HG03442 (cell line): ENCODE measurements at regions not wholly inside any gene's neighbourhood (a gene's known extent, or its start where the extent isn't known, plus 50 kb on each side); places are given as distances from the start of the nearest gene placed in this dataset.
A peak's percentile ranks its signal among the peaks of the same experiment; 100 is the strongest.
"Not testable (repeated sequence)": the region's sequence is repeated elsewhere in the genome, so short reads cannot be mapped to it uniquely, and the experiment has no call there.

Experiments used
- ATAC-seq: cut with Tn5 transposase; IDR thresholded peaks from one replicate; pipeline ENCODE4 v1.9.1; 2021; ENCODE audit warnings: mild to moderate bottlenecking, moderate library complexity; ENCODE audit not compliant: unreplicated experiment

GRCh38 chr1:238329671-238330070, 438.9 kb upstream of the ZP4 start:
- no peak for ATAC-seq

GRCh38 chr1:238327033-238327432, 436.3 kb upstream of the ZP4 start:
- ATAC-seq, result not testable (repeated sequence)

GRCh38 chr1:238326479-238326878, 435.8 kb upstream of the ZP4 start:
- not testable (repeated sequence) for ATAC-seq

- ATAC-seq, result no peak
Measured at GRCh38 chr1:238324211-238324864, 433.6 kb upstream of the ZP4 start.

GRCh38 chr1:238323490-238323889, 432.8 kb upstream of the ZP4 start:
- ATAC-seq, result no peak

- no peak for ATAC-seq
Measured at GRCh38 chr1:238319957-238320356, 429.2 kb upstream of the ZP4 start.

- no peak for ATAC-seq
Measured at GRCh38 chr1:238318294-238319110, 427.8 kb upstream of the ZP4 start.

- no peak for ATAC-seq
Measured at GRCh38 chr1:238312969-238313368, 422.2 kb upstream of the ZP4 start.

- no peak for ATAC-seq
Measured at GRCh38 chr1:238306411-238306810, 415.7 kb upstream of the ZP4 start.

GRCh38 chr1:238302646-238303045, 411.9 kb upstream of the ZP4 start:
- no peak for ATAC-seq

GRCh38 chr1:238296371-238296770, 405.6 kb upstream of the ZP4 start:
- no peak for ATAC-seq

GRCh38 chr1:238293075-238293474, 402.4 kb upstream of the ZP4 start:
- ATAC-seq, result no peak

GRCh38 chr1:238281418-238281817, 390.7 kb upstream of the ZP4 start:
- no peak for ATAC-seq

GRCh38 chr1:238279694-238280380, 389.1 kb upstream of the ZP4 start:
- ATAC-seq, result no peak

GRCh38 chr1:238272145-238272544, 381.4 kb upstream of the ZP4 start:
- ATAC-seq, result no peak

- no peak for ATAC-seq
Measured at GRCh38 chr1:238265866-238266265, 375.1 kb upstream of the ZP4 start.

- no peak for ATAC-seq
Measured at GRCh38 chr1:238264951-238265350, 374.2 kb upstream of the ZP4 start.

- no peak for ATAC-seq
Measured at GRCh38 chr1:238258510-238258909, 367.8 kb upstream of the ZP4 start.

- no peak for ATAC-seq
Measured at GRCh38 chr1:238257018-238257621, 366.4 kb upstream of the ZP4 start.

- ATAC-seq, result no peak
Measured at GRCh38 chr1:238254935-238255334, 364.2 kb upstream of the ZP4 start.

- ATAC-seq, result peak; percentile 71
Measured at GRCh38 chr1:238252033-238252802, 361.5 kb upstream of the ZP4 start.
